ENCODE measurements at regions not wholly inside any gene's neighbourhood (a gene's known extent, or its start where the extent isn't known, plus 50 kb on each side); places are given as distances from the start of the nearest gene placed in this dataset.

- DNase-seq = no peak
Measured at GRCh38 chr6:139485742-139486475, 111.5 kb upstream of the CITED2 start.

DNA sequence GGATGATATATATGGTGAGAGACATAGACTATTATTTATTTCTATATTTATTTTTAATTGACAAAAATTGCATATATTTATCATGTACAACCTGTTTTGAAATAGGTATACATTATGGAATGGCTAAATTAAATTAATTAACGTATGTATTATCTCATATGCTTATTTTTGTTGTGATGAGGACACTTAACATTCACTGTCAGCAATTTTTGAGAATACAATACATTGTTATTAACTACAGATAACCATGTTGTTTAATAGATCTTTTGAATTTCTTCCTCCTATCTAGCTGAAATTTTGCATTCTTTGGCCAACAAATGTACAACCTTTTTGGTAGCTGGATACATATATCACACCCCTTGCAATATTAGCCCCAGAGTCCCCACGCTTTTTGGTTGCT is 110.7 kb upstream of the CITED2 start:
- no peak for DNase-seq

GRCh38 chr6:139483079-139483478 is 108.6 kb upstream of the CITED2 start:
- DNase-seq = no peak

- no peak for DNase-seq
Measured at GRCh38 chr6:139482287-139482686, 107.8 kb upstream of the CITED2 start.

DNA sequence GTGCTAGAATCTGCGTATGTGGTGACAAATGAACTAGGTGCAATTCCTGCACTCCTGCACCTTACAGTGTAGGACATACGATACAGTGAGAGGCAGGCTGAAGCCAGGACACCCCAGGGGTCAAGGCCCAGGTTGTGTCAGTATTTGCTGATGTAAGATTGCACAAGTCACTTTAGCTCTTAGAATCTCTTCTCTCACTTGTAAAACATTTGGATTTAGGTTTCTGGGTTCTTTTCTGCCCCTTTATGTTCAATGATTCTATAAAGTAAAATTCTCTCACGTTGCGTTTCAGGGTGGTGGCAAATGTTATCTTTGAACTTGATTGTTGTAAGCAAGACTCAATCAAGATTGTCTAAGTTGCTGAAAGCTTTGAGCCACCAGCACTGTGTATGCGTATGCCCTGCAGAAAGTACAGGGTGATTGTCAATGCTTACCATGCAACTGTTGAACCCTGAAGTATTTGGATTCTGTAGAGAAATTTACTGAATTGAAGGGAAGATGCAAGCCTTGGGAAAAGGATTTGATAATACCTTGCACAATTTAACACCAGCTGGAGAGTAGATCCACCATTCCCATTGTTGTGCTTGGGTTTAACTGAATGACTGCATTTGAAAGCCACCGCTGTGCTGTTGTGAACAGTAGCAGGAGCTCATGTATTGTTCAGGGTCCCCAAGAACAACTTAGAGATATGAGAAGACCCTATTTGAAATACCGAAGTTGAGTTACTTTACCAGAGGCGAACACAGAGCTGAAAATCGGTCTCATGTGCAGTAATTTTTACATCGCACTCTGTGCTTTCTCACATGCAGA is 106.1 kb upstream of the CITED2 start:
- DNase-seq = no peak

DNA sequence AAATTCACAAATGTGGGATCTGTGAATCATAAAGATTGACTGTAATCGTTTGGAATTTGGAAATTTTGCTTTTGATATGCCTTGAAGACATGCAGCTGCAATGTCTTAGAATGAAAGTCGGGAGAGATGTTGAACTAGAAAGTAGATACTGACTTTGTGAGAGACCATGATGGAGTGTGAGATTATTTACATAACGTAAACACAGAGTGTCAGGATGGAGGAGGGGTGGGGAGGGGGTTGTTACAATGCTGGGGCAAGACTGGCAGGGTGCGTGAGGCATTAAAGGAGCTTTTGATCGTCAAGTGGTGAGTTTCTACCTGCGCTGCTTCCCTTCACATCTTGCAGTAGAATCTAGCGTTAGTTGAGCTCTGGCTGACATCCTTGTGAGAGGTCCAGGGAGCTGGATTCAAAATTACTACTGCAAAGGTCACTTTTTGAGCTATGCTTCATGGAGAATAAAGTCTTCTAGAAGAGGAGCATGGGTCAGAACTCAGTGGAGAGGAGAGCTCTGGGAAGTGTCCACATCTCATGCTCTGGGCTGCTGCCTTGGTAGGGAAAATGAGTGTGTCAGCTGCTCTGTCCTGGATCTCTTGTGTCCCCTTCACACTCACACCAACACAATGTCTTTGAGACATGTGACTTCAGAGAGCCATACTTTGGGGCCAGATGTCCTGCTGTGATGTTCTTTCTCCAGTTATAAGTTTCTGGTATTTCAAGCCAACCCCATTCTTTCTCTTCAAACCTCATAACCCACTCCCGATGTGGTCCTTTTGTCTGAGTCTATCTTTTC is 105.2 kb upstream of the CITED2 start:
- no peak for DNase-seq

DNA sequence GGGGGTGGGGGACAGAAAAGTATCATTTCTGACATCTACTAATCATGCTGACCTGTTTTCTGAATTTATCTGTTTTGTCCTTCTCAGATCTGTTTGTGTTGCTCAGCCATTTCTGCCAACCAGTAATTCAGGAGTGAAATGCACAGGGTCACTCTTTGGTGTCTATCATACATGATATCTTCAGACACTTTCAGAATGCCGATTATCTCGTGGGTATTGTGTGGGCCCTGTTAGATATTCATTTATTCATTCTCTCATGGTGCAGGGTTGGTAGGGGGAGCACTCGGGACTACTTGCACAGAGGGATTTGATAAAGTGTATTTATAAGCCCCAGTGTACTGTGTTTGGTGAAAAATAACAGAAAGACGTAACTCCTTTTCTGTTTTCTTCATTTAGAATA is 101.2 kb upstream of the CITED2 start:
- no peak for DNase-seq

- no peak for DNase-seq
Measured at GRCh38 chr6:139475241-139475640, 100.8 kb upstream of the CITED2 start.

DNA sequence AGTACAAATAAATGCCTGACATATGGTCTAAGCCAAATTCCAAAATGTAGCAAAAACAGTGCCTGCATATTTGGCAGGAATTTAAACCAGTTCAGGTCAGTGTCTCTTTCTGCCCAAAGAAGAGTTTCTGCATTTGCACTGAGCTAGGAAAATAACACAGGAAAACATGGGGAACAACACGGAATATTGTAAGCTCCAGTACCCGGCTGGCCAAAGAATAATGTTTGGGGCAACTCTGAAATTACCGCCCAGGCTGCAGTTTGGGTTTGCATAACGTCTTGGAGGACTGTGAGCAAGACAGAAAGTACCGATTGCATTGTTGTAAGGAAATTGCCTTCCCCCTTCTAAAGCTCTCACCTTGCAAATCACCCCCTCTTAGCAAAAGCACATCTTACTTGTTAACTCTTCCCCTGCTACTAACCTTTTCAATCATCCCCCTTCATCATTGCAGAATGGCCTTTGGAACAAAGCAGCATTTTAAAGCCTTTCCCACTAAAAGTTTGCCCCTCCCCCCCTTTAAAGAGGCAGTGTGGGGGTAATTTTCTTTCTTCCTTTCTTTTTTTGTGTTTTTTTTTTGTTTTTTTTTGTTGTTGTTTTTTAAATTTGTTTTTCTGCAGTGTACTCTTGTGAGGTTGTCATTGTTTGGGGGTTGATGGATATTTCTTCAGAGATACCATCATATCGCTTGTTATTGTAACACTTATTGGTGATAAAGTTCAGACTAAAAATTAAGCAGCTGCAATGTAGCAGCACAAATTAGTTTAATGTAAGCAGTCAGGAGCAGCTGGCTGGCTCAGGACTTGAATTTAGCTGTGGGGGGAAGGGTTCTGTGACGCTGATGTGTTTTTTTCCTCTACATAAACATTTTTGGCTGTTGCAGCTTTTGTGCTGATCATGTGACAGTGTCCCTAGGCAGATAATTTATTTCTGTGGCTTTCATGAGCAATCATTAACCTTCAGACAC is 100.0 kb upstream of the CITED2 start:
- no peak for DNase-seq

DNA sequence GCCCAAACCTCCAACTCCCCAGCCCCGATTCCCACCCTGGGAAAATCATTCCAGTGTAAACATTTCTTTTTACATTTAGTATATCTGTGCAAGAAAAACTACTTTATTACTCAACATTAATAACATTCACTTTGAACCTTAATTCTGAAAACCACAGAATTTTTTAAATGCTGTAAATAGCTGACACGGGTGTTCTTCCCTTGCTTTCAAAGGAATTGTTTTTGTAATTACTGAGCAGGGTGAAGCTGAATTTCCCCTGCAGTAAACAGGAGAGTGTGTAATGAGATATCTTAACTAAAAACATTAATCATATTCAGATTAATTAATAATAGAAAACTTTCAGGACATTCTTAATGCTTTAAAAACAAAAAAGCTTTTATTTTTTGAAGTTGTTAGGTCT is 99.3 kb upstream of the CITED2 start:
- DNase-seq = no peak

DNA sequence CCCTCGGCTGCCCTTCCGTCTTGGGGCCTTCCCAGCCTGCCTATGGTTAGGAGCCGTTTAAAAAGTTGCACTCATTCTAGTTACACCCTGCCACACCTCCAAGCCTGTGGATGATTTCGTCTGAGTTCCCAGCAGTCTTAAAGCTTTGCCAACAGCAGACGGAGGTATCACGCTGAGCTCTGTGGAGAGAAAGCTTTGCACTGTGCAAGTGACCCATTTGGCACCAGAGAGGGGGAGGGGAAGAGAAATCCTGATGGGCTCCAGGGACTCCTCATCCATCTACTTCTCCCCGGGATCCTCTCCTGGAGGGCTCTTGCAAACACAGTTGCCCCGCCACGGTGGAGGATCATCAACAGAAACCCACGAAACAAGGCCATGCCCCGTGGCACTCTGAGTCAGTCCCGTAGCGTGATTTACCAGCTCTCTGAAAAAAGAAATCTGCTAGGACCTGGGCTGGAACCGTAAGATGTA is 98.8 kb upstream of the CITED2 start:
- DNase-seq = no peak

GRCh38 chr6:139472351-139473015 is 98.0 kb upstream of the CITED2 start:
- DNase-seq = no peak

- no peak for DNase-seq
Measured at GRCh38 chr6:139470997-139471396, 96.5 kb upstream of the CITED2 start.

- no peak for DNase-seq
Measured at GRCh38 chr6:139468178-139468819, 93.9 kb upstream of the CITED2 start.

DNA sequence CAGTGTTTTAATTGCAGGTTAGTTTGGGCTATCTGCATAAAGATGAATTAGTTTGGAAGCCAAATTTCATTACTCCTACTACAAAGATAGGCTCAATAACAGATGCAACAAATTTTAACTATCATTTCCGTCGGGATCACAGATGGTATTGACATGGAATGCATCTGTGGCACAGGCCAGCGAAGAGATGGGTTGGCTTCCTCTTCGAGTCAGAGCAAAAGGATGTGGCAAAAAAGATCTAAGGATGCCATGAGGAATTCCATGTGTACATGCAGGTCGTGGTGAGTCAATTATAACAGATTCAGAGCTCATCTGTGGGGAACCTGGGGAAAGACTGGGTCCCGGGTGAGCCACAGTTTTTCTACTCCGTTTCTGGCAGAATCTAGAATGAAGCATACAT is 83.0 kb upstream of the CITED2 start:
- DNase-seq = no peak

DNA sequence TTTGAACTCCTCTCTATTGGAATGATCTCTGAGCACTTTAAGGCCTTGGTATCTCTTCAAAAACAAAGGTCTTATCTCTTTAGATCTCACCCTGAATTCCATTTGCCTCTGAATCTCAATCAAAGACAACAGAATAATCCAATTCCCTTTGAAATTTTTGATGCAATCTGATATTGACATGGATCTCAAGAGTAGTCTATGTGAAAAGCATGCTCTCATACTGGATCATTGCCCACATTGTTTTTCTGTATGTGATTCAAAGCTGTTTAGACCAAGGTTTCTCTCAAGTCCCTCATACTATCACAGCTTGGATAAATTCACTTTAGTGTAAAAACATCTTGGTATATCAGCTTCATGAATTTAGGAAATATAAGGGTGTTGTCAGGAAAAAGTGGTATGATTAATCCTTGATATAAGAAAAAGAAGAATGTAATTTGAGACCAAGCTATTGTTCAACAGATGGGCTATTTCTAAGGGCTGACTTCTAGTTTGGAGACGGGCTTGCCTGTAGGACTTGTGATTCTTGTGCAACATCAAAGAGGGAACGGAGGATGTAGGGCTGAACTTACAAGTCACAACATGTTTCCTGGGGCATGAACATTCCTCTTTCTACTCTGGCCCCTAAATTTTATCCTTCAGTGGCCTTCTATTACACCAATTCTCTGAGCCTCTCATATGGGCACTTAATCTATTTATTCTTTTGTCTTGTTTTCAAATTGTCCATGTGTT is 77.9 kb upstream of the CITED2 start:
- DNase-seq = no peak

GRCh38 chr6:139449611-139450000 is 75.2 kb upstream of the CITED2 start:
- no peak for DNase-seq

GRCh38 chr6:139448998-139449610 is 74.7 kb upstream of the CITED2 start:
- DNase-seq = no peak

GRCh38 chr6:139448051-139448649 is 73.7 kb upstream of the CITED2 start:
- DNase-seq = no peak

DNA sequence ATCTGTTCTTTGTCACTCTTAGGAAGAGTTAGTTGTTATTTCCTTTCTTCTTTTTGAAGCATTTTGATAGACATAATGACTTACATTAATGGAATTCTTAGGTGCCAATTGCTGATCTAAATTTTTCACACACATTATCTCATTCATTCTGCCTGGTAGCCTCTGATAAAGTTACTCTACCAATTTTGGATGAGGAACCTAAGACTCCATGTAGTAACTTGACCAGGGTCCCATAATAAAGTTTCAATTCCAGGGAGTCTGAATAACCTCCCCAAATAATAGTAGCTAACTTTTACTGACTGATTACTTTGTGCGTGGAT is 73.2 kb upstream of the CITED2 start:
- no peak for DNase-seq
